ENCODE measurements at regions not wholly inside any gene's neighbourhood (a gene's known extent, or its start where the extent isn't known, plus 50 kb on each side); places are given as distances from the start of the nearest gene placed in this dataset.

- no peak for DNase-seq (ENCODE audit: low read depth)
- H3K4me3 ChIP-seq (ENCODE audit: low read depth, low read length): no peak overlapping the region
- TF ChIP-seq CTCF (conservative IDR thresholded peaks at IDR 0.05; ENCODE audit: low read depth, low read length): no peak
These were observed 182.2 kb upstream of the FOXN2 start for GRCh38 chr2:48132271-48132625.

- TF ChIP-seq CTCF (conservative IDR thresholded peaks at IDR 0.05; ENCODE audit: low read depth, low read length): no peak
- no peak for DNase-seq (ENCODE audit: low read depth)
- H3K4me3 ChIP-seq (ENCODE audit: low read depth, low read length): no peak overlapping the region
These were observed 179.8 kb upstream of the FOXN2 start for GRCh38 chr2:48134704-48135103.

DNA sequence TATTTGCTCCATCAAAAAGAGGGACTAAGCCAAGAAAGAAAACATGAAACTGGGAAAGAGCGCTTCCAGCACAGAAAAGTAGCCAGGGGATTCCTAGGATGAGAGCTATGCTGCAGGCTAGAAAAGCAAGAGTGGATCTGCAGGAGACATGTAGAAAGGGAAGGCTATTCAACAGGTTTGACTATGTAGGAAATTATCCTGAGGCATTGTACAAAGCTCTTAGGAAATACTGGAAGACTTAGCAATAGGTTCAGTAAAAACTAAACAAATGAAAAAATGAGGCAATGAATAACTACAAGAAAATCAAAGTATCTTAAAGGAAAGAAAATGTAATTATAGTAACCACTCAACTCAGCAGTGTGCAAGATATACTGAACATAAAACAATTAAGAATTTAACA, 178.7 kb upstream of the FOXN2 start:
- DNase-seq (ENCODE audit: low read depth): no peak
- H3K4me3 ChIP-seq (ENCODE audit: low read depth, low read length): no peak overlapping the region
- no peak for TF ChIP-seq CTCF (conservative IDR thresholded peaks at IDR 0.05; ENCODE audit: low read depth, low read length)

- H3K4me3 ChIP-seq (ENCODE audit: low read depth, low read length): no peak overlapping the region
- TF ChIP-seq CTCF (conservative IDR thresholded peaks at IDR 0.05; ENCODE audit: low read depth, low read length): no peak
- DNase-seq (ENCODE audit: low read depth): no peak
These were observed 176.7 kb upstream of the FOXN2 start for GRCh38 chr2:48137829-48138228.

DNA sequence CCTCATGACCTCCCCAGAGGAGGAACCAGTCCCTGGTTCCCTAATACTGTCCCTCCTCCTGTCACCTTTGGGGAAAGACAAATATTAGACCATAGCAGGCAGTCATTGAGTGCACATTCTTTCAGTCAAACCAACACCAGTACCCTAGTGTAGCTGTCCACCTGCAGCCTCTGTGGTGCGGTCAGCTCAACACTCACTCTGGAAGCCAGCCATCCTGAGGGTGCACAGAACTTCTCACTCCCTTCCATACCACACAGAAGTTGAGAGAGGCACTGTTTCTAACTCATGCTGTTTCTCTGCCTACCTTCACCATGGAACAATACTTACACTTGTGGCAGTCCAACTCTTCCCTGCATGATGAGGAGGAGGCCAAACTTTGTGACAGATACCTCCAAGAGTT, 175.6 kb upstream of the FOXN2 start:
- no peak overlapping the region for H3K4me3 ChIP-seq (ENCODE audit: low read depth, low read length)
- no peak for TF ChIP-seq CTCF (conservative IDR thresholded peaks at IDR 0.05; ENCODE audit: low read depth, low read length)
- no peak for DNase-seq (ENCODE audit: low read depth)

GRCh38 chr2:48140586-48140985, 173.9 kb upstream of the FOXN2 start:
- no peak overlapping the region for H3K4me3 ChIP-seq (ENCODE audit: low read depth, low read length)
- no peak for DNase-seq (ENCODE audit: low read depth)
- no peak for TF ChIP-seq CTCF (conservative IDR thresholded peaks at IDR 0.05; ENCODE audit: low read depth, low read length)

DNA sequence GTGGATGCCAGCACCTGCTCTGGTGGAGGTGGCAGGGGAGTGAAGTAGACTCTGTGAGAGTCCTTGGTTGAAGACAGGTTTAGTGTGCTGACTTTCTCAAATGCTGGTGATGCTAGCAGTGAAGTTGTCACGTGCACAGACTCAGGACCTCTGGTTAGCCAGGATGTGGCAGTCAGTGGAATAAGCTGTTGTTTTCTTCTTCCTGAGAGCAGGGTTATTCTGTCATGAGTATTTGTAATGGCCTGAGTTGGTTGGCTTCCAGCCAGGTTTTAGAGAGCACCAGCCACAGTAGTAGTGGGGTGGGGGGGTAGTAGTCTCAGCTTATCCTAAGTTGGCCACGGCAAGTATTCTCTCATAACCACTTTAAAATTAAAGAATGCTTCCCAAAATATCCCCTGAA, 169.7 kb upstream of the FOXN2 start:
- no peak overlapping the region for H3K4me3 ChIP-seq (ENCODE audit: low read depth, low read length)
- no peak for TF ChIP-seq CTCF (conservative IDR thresholded peaks at IDR 0.05; ENCODE audit: low read depth, low read length)
- DNase-seq (ENCODE audit: low read depth): no peak

Data from epithelial cell of proximal tubule (primary cell).